GM19452 (cell line): ENCODE measurements at regions not wholly inside any gene's neighbourhood (a gene's known extent, or its start where the extent isn't known, plus 50 kb on each side); places are given as distances from the start of the nearest gene placed in this dataset.
"Not testable (repeated sequence)": the region's sequence is repeated elsewhere in the genome, so short reads cannot be mapped to it uniquely, and the experiment has no call there.

Experiments used
- ATAC-seq: cut with Tn5 transposase; IDR thresholded peaks from one replicate; pipeline ENCODE4 v1.9.1; 2021; ENCODE audit not compliant: unreplicated experiment

DNA sequence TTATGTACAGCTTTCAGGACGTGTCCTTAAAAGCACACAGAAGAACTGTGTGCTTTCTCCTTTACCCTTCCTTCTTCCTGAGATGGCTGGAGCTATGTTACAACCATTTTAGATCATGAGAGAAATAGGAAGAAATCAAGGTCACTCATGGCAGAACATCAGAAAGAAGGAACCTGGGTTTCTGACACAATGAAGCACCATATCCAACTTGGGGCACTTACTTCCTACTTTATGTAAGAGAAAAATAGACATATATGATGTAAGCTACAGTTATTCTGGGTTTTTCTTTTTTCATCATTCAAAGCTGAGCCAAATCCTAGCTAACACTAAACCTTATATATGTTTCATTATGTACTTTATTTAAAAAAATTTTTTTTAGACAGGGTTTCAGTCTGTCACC is 79.5 kb downstream of the FAM161A start:
- ATAC-seq = no peak

DNA sequence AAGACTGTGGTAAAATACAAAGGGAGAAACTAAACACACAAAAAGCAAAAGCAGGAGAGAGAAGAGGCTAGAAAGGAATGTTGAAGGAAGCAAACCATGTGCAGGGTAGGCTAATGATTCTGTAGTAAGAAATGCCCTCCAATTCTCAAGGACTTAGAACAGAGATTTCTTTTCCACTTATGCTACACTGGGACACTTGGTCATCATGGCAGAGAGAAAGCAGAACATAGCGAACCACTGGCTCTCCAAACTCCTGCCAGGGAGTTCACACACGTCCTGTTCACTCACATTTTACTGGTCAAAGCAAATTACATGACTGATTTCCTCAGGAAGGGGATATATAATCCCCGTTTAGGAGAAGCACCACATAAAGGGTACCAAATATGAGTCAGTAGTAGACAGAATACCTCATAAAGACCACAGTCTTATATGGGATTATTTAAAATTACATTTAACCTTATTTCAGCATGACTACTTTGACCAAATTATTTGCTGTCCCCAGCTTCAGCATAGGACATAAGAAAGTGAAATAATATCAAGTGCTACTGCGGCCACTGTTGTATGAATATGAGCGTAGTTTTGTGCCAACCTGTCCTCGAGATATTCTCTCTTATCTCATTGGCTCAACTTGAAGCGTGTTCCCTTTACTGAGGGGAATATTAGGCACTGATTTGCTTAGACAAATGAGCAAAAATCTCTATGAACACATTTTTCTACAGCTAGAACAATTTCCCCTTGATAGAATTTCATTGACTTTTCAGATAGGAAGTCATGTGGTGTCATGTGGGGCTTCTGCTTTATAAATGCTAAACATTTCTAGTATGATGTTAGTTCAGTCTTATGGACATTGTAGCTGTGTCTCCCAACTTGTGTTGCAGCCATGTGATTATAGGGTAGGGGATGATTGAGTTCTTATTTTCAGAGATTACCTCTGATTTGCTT is 81.7 kb downstream of the FAM161A start:
- no peak for ATAC-seq

DNA sequence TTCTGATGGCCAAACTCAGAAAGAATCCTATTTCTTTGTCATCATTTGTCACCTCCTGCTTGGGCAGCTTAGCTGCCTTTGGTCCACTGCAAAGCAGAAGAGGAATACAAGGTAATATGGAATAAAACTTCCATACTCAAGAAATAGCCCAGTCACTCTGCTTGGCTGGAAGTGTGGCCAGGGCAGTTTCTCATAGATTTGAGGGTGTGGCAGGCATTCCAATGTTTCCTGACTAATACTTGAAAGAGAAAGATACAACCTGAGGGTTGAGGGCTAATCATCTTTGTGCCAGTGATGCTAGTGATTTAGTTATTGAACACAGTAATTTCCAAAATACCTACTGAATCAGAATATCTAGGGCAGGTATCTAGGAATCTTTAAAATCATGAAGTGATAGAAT is 83.1 kb downstream of the FAM161A start:
- ATAC-seq = no peak

DNA sequence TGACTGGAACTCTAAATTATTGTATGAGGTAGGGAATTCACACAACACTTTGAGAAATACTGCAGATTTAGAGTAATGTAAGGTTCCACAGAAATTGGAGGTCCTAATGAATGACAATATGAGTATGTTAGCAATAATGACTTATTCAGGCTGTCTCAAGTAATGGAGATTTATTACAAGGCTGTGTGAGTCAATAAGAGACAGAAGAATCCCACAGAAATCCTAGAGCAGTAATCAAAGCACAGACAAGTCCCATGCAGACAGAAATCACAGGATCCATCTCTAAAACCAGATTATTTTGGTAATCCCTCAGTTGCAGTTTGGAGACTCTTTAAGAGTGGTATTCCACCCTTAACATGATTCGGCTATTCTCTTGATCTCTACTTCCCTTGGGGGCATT is 83.6 kb downstream of the FAM161A start:
- ATAC-seq = no peak

DNA sequence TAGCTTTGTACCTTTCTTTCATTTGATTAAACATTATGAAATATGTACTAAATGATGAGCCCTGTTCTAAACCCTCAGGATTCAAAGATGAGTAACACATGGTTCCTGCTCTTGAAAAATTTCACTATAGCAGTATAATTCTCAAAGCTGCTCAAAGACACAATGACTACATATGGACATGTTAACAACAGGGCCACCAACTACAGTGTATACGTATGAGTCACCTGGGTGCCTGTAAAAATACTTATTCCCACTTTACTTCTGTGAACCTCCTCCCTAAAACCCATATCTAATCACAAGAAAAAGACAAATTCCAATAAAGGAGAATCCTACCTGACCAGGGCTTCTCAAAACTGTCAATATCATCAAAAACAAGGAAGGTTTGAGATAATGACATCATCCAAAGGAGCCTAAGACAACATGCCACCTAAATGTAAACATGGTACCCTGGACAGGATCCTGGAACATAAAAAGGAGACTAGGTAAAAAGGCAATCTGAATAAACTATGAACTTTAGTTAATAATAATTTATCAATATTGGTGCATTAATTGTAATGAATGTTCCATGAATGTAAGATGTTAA is 84.7 kb downstream of the FAM161A start:
- ATAC-seq = no peak

DNA sequence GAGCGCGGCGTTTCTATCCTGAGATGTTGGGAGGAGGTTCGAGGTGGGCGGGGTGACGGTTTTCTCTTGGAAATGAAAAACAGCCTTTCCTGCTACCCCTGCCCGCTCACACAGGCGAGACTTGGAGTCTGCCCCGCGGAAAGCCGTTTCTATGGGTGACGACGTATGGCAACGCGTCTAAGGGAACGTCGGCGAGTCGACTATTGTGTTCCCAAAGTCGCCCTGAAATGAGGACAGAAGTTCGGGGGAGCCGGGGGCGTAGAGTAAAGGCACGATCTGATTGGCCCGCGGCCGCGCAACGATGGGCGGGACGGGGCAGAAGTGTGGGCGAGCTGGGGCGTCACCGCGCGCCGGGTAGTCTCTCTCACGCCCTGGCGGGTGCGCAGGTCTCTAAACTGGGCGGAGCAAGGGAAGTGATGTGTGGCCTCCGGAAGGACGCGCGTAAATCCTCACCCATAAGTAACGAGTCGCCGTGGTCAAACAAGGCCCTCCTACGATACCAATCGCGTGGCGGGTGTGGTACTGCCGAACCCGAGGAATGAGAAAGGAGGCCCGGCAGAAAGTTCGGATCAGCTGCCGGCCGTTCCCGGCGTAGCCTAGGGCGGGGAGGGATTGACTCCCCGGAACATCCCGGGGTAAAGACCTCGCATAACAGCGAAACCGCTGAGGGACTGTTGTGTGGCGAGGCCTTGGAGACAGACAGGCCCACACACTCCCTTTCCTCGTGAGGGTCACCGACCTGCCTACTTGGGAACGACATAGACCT is 89.6 kb downstream of the FAM161A start:
- peak; percentile 99 for ATAC-seq

DNA sequence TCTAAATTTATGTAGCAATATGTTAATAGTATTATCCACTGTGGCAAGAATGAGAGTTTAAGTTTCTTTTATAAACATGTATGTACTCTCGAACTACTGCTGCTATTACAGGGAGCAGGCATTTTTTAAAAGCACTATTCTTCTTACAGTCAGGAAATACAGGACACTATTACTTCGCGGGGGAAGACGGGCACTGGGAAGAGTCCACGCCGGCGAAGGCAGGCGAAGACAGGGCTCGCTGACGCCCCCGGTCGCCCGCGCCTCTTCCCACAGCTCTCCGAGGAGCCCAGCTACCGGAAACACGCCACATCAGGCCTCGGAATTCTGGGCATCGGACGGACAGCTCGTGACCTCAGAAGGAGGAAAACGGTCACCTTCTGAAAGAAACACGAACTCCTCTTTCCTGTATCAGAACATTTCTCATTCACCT is 90.2 kb downstream of the FAM161A start:
- ATAC-seq = peak; percentile 13

DNA sequence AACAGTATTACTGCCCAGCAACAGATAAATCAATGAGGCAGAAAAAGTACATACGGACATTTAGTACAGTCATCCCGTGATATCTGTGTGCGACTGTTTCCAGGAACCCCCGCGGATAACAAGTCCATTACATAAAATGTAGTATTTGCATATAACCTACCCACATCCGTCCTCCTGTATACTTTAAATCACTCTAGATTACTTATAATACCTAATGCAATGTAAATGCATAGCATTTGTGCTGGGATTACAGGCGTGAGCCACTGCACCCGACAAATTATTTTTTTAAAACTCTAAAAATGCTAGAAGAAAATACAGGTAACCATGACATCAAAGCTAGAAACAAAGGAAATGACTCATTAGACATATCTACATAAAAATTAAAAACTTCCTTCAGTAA is 91.6 kb downstream of the FAM161A start:
- no peak for ATAC-seq

DNA sequence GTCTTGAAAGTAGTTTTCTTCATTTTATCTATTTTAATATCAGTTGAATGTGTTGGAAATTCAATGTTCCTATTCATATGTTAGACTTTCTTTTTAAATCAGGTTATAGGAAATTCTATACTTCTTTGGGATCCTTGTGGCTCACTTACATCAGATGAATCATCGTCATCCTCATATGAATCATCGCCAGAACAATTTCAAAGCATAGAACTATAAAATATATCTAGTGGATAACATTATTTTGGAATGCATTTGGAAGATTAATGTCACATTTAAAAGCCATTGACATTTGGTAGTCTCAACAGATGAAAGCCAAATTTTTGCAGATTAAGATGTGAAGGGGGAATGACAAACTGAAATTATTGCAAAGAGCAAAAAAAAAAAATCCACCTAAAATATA is 94.1 kb downstream of the FAM161A start:
- ATAC-seq = no peak

DNA sequence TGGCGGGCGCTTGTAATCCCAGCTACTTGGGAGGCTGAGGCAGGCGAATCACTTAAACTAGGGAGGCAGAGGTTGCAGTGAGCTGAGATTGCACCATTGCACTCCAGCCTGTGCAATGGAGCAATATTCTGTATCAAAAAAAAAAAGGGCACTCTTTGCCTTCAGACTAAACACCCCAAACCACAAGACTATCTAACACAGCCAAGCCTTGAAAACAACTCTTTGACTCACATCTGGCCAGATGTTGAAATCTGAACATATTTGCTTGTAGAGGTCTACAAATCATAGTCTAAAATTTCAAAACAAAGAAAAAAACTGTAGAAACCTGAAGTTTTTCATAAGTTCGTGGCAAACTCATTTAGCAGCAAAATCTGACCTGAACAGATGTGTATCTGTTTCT is 94.9 kb downstream of the FAM161A start:
- no peak for ATAC-seq

DNA sequence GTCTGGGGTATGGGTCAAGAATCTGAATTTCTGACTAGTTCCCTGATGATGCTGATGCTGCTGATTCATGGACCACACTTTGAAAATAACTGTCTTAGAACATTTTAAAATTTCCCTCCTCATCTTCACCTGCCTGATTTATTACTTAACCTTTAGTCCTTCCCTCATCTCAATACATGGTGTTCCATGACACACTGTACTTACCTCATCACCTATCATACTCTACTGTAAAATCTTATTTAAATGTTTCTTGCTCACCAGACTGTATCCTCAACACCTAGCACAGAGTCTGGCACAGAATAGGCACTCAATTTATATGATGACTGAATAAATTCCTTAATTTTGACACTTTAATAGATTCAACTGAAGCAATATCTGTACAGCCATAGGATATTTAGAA is 95.7 kb downstream of the FAM161A start:
- ATAC-seq = no peak

DNA sequence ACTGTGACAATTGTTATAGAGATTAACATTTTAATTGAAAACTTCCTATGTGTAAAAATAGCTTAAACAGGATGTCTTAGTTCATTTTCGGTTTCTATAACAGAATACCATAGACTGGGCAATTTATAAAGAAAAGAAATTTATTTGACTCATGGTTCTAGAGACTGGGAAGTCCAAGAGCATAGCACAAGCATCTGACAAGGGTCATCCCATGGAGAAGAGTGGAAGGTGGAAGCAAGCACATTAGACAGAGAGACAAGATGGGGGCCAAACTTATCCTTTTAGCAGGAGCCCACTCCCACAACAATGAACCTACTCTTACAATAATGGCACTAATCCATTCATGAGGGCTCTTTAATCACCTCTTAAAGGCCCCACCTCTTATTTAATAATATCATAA is 100.3 kb downstream of the FAM161A start:
- ATAC-seq = no peak

DNA sequence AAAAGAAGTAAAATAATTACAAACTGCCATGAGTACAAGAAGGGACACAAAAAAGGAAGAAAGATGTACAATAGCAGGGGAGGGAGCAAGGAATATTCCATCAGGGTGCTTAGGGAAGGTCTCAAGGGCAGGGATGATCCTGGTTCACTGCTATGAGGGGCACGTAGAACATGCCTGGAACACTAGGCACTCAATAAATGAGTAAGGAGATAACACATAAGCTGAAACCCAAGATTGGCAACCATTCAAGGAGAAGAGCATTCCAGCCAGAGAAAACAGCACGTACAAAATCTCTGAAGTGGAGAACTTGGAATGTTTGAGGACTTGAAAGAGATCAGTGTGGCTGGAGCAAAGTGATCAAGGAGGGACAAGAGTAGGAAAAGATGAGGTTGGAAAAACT is 103.2 kb downstream of the FAM161A start:
- ATAC-seq = no peak

DNA sequence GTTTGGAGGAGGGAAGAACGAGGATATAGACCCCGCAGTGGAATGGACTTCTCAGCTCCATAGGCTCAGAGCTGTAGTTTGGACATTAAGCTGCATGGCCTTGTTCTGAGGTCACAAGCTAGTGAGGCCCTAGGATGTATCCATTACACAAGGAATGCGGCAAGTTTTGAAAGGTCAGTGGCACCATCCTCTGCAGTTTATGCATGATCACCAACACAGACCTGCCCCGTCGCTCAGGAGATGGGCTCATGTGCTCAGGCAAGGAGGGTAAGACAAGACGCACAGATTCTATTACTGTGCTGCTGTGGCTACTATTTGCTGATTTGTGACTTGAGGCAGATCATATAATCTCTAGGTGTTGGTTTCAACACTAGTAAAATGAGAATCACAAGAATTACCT is 110.9 kb downstream of the FAM161A start:
- no peak for ATAC-seq

DNA sequence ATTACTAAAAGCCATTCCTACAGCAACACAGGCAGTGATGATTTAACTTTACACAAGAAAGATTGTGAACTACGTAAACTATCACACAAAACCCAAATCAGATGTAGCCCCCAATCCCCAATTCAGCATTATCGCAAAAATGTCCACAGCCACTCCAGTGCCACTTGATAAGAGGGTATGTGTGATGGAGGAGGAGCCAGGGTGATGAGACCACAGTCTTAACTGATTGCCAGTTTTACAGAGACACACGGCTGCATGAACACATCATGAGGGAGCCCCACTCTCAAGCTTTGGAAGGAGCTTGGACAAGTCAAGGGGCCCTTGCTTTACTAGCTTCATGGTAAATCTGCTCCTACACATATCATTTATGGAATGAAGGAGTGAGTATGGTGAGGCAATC is 116.0 kb downstream of the FAM161A start:
- no peak for ATAC-seq

DNA sequence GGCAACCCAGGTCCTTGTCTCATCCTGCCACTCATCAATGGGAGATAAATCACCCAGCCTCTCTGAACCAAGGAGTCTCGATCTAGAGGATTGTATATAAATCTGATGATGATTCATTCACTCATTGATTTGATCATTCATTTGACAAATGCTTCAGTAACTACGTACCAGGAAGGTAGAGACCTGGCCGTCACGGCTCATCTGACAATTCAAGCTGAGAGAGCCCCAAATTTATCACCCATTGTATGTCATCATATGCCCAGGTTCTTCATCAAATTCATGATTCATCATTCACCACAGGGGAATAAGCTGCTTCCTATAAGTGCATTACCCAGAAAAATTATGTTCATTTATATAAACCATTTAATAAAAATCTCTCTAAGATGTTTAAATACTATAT is 116.9 kb downstream of the FAM161A start:
- ATAC-seq = no peak

DNA sequence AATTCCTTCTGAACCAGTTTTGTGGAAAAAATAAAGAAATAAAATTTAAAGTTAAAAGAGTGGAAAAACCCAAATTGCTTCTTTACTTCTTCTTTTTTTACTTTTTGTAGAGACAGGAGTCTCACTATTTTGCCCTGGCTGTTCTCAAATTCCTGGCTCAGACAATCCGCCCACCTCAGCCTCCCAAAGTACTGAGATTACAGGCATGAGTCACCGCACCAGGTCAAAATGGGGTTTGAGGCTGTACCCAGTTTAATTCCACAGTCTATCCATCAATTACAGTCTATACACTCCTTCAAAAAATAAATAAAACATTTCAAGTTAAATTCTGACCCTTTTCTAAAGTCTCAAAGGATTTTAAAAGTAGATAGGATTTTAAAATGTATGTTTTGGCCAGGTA is 120.3 kb downstream of the FAM161A start:
- ATAC-seq = no peak

DNA sequence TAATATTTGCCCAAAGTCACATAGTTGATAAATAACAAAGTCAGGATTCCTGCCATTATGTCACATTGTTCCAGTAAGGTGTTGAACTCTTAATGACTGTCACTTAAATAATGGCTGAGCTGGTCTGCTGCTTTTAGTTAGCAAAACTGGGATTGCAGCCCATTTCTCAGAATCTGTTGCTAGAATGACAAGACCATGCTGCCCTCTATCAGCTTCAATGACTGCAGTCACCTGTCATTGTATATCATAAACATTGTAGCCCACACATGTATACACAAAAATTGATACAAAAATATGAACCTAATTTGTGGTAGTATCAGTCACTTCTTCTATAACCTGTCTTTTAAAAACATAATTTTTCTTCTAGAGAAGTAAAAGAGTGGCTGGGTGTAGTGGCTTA is 121.1 kb downstream of the FAM161A start:
- ATAC-seq = no peak

DNA sequence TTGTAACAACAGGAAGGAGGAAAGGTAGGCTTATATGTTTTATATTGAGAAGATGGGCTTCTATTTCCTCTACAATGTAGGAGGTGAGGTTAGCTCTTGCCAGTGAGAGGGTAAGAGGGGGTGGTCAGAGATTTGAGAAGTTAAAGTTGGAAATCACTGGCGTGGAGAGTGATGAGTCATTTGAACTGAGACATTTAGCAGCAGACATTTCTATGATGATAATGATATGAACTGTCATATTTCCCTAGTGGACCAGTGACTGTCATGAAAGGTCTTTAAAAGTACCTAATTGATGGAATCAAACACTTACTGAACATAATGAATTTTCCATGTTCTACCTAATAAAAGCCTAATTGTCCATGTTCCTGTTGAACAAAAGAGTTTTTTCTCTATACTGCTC is 126.1 kb downstream of the FAM161A start:
- no peak for ATAC-seq

DNA sequence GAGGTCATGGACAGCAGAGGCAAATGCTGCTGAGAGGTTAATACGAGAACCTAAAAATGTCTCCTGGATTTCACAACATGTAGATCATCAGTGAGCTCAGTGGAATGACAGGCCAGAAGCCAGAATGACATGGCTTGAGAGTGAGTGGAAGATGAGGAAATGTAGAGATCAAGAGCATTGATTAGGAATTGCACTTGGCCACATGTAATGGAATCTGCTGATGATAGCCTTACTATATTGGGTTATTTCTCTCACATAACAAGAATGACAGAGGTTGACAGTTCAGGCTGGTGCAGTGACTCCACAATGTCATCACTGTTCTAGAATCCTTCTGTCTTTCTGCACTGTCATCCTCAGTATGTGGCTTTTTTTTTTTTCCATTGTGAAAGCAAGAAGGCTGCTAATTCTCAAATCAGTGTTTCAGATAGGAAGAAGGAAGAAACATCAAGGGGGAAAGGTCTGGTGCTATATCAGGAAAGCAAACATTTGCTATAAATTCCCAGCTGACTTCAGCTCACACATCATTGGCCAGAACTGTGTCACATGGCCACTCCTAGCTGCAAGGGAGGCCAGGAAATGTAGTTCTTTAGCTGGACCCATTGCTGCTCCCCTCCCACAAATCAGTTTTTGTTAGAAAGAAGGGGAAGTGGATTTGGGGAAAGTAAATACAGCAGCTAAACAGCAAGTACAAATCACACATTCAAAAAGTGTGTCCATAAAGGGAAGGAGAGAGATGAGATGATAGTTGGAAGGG is 127.2 kb downstream of the FAM161A start:
- ATAC-seq = no peak

DNA sequence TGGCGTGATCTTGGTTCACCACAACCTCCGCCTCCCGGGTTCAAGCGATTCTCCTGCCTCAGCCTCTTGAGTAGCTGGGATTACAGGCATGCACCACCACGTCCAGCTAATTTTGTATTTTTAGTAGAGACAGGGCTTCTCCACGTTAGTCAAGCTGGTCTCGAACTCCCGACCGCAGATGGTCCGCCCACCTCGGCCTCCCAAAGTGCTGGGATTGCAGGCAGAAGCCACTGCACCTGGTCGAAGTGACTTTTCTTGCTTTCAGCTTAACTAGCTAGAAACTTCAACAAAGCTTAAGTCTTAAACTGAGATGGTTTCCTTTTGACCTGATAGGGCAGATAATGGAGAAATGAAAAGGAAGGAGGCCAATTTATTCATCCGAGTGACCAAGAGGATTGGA is 130.5 kb downstream of the FAM161A start:
- ATAC-seq = not testable (repeated sequence)
